GM12878 (cell line): ENCODE measurements at regions not wholly inside any gene's neighbourhood (a gene's known extent, or its start where the extent isn't known, plus 50 kb on each side); places are given as distances from the start of the nearest gene placed in this dataset.

Experiments
- ATAC-seq: fragments of 200-7000 bp; cut with Tn5 transposase; 3 replicates; pipeline ENCODE4 v1.9.1; 2020; ENCODE audit warnings: mild to moderate bottlenecking, moderate library complexity
- BruUV-seq: library from RNA; stranded (reverse); fragments of 400-500 nt; replicated peaks from 2 replicates; lab custom pipeline; 2021; lab: Mats Ljungman, UMichigan
- CTCF ChIA-PET: fragments of 300-600 bp; sonication (Branson Sonifier 250); formaldehyde crosslinking; extraction: SDS; loops from one replicate; lab custom pipeline; 2021; ENCODE audit warnings: inconsistent platforms; lab: Yijun Ruan, JAX
- POLR2A ChIA-PET: fragments of 350-600 bp; formaldehyde crosslinking; extraction: SDS; loops from one replicate; lab custom pipeline; 2021; ENCODE audit warnings: inconsistent platforms; lab: Charles Lee
- RAD21 ChIA-PET: fragments of 300-600 bp; sonication (Branson Sonifier 250); formaldehyde crosslinking; loops from one replicate; lab custom pipeline; 2023; ENCODE audit warnings: antibody characterized with exemption; ENCODE audit not compliant: unreplicated experiment; lab: Charles Lee
- SMC1A ChIA-PET: fragments of 300-600 bp; sonication (Branson Sonifier 250); formaldehyde crosslinking; loops from one replicate; lab custom pipeline; 2023; ENCODE audit not compliant: unreplicated experiment, uncharacterized antibody; lab: Charles Lee
- DNase-seq: peaks from one replicate; pipeline ENCODE4 v3.0.0-alpha.2; 2011; ENCODE audit warnings: low read depth, low spot score
- FAIRE-seq: peaks from 3 replicates; lab custom pipeline; 2011; peaks lifted over from hg19 to GRCh38; lab: Jason Lieb, UNC
- H2AFZ ChIP-seq: 2 replicates; pipeline ENCODE4 v1.6.0; 2011; ENCODE audit warnings: low read depth, low read length, control low read depth; ENCODE audit not compliant: control insufficient read depth
- H3K27ac ChIP-seq: 2 replicates; pipeline ENCODE4 v1.5.1; 2011; ENCODE audit warnings: control low read depth; ENCODE audit not compliant: control insufficient read depth, insufficient read depth
- H3K27me3 ChIP-seq, 2 experiments: replicated peaks in 1 of 2; 2 replicates each; pipeline versions ENCODE4 v1.6.0 to v1.6.1; 2011; ENCODE audit warnings: low read length in 1 of 2; ENCODE audit not compliant: control insufficient read depth in 2 of 2, insufficient read depth in 2 of 2
- H3K36me3 ChIP-seq, 2 experiments: 2 replicates each; pipeline ENCODE4 v1.5.1; 2011; ENCODE audit warnings: low read length in 1 of 2; ENCODE audit not compliant: control insufficient read depth in 2 of 2, insufficient read depth in 2 of 2
- H3K4me1 ChIP-seq: 2 replicates; pipeline ENCODE4 v1.6.1; 2011; ENCODE audit warnings: mild to moderate bottlenecking, low read length, moderate library complexity, mixed read lengths; ENCODE audit not compliant: control insufficient read depth, insufficient read depth
- H3K4me2 ChIP-seq: 2 replicates; pipeline ENCODE4 v1.6.0; 2011; ENCODE audit warnings: control low read depth; ENCODE audit not compliant: control insufficient read depth, insufficient read depth
- H3K4me3 ChIP-seq: fragments of 200-600 bp; sonication (generic); 2 replicates; pipeline ENCODE4 v1.5.1; 2016
- H3K79me2 ChIP-seq: 2 replicates; pipeline ENCODE4 v1.6.0; 2011; ENCODE audit warnings: low read length; ENCODE audit not compliant: control insufficient read depth, insufficient read depth
- H3K9ac ChIP-seq: 2 replicates; pipeline ENCODE4 v1.8.0; 2011; ENCODE audit warnings: low read length, control low read depth, mixed read lengths; ENCODE audit not compliant: control insufficient read depth, insufficient read depth
- H3K9me3 ChIP-seq: replicated peaks from 3 replicates; pipeline ENCODE4 v1.5.1; 2011; ENCODE audit warnings: mild to moderate bottlenecking, low read length; ENCODE audit not compliant: control insufficient read depth, insufficient read depth
- H4K20me1 ChIP-seq: 2 replicates; pipeline ENCODE4 v1.6.0; 2011; ENCODE audit not compliant: control insufficient read depth, insufficient read depth
- BHLHE40 ChIP-seq, 2 experiments: fragments of 450-650 bp in 1 of 2; IDR thresholded peaks; 2 replicates each; pipeline ENCODE4 v1.6.1; 2011 to 2017; ENCODE audit warnings: low read depth in 2 of 2, borderline replicate concordance in 1 of 2, improper control_type of control experiment in 1 of 2, low read length in 1 of 2, mild to moderate bottlenecking in 1 of 2
- EZH2 ChIP-seq: IDR thresholded peaks from 2 replicates; pipeline ENCODE4 v1.6.1; 2012; ENCODE audit warnings: low read depth, mild to moderate bottlenecking, control low read depth, inconsistent platforms, low read length, borderline replicate concordance; ENCODE audit not compliant: control insufficient read depth
- FOXM1 ChIP-seq: IDR thresholded peaks from 2 replicates; pipeline ENCODE4 v1.6.1; 2012; ENCODE audit warnings: low read depth, mild to moderate bottlenecking, inconsistent platforms, low read length, moderate library complexity
- HCFC1 ChIP-seq: fragments of 150-350 bp; IDR thresholded peaks from 2 replicates; pipeline ENCODE4 v1.6.1; 2014; ENCODE audit warnings: low read length
- HSF1 ChIP-seq: fragments of 150-350 bp; IDR thresholded peaks from 2 replicates; pipeline ENCODE4 v1.6.1; 2014; ENCODE audit warnings: mild to moderate bottlenecking, low read depth, low read length
- IRF4 ChIP-seq: IDR thresholded peaks from 2 replicates; pipeline ENCODE4 v1.6.1; 2011; ENCODE audit warnings: low read depth, low read length
- MAX ChIP-seq: IDR thresholded peaks from 2 replicates; pipeline ENCODE4 v1.6.1; 2012; ENCODE audit warnings: low read depth, low read length, improper control_type of control experiment
- NFIC ChIP-seq: IDR thresholded peaks from 2 replicates; pipeline ENCODE4 v1.6.1; 2012; ENCODE audit warnings: low read depth, mild to moderate bottlenecking, inconsistent platforms, low read length, moderate library complexity
- NRF1 ChIP-seq: conservative IDR thresholded peaks from 2 replicates; pipeline ENCODE4 v1.6.1; 2011; ENCODE audit warnings: mild to moderate bottlenecking, low read depth, low read length, improper control_type of control experiment
- SKIL ChIP-seq: fragments of 450-650 bp; IDR thresholded peaks from 2 replicates; pipeline ENCODE4 v1.6.1; 2017; ENCODE audit warnings: mild to moderate bottlenecking, low read depth, inconsistent platforms; ENCODE audit not compliant: poor library complexity, severe bottlenecking
- SMARCA5 ChIP-seq: fragments of 450-650 bp; IDR thresholded peaks from 2 replicates; pipeline ENCODE4 v1.6.1; 2017; ENCODE audit warnings: mild to moderate bottlenecking
- SUZ12 ChIP-seq: fragments of 200-600 bp; sonication (generic); IDR thresholded peaks from one replicate; pipeline ENCODE4 v1.6.1; 2018; ENCODE audit warnings: antibody characterized with exemption, mild to moderate bottlenecking; ENCODE audit not compliant: unreplicated experiment
- TCF12 ChIP-seq: IDR thresholded peaks from 2 replicates; pipeline ENCODE4 v1.6.1; 2011; ENCODE audit warnings: low read depth, mild to moderate bottlenecking, low read length
- ZBTB11 ChIP-seq: fragments of 450-650 bp; formaldehyde crosslinking; IDR thresholded peaks from 2 replicates; pipeline ENCODE4 v1.5.0; 2022; ENCODE audit warnings: mild to moderate bottlenecking, missing genetic modification characterization
- WGBS: methylation state at CpG from one replicate; pipeline ENCODE4 v1.1.6; 2016; ENCODE audit warnings: low lambda C conversion rate; ENCODE audit not compliant: insufficient replicate concordance, insufficient coverage; ENCODE audit errors: missing lambda C conversion rate; 5-methylcytosine and 5-hydroxymethylcytosine counted together
- in situ Hi-C: fragments of 300-500 bp; cut with MboI; formaldehyde crosslinking; loops from 9 replicates; pipeline ENCODE4 v1.14.3; 2018; ENCODE audit warnings: mixed read lengths
- intact Hi-C: fragments of 100-400 bp; cut with micrococcal nuclease; formaldehyde crosslinking; loops from one replicate; pipeline ENCODE4 v1.14.2; 2022; ENCODE audit not compliant: unreplicated experiment

GRCh38 chr17:79216826-79217225, 142.2 kb downstream of the ENGASE start:
- in situ Hi-C loops (no loop called here), intact Hi-C loops (no loop called here)
- Histone ChIP-seq H3K4me2 (no peak overlapping the region), H3K27me3 (peaks cover 3 to 9% of the 10 kb centered on the region in 2 experiments), H3K9me3 (no peaks in the 10 kb centered on the region), H2AFZ (no peak overlapping the region), H3K79me2 (no peaks in the 10 kb centered on the region), H3K27ac (no peak overlapping the region), H3K9ac (no peak overlapping the region), H3K36me3 (no peaks in the 10 kb centered on the region), H3K4me1 (no peaks in the 10 kb centered on the region), H4K20me1 (no peaks in the 10 kb centered on the region), H3K4me3 (no peak overlapping the region)
- 25% methylated on average over 6 of the region's 6 CpGs for WGBS
- ATAC-seq: no peak
- no peak for DNase-seq
- FAIRE-seq: no peak
- ChIA-PET CTCF (interaction anchor here (2.0 kb wide), 1 partner anchor 175 kb away, joined by 5 read pairs; no protein-coding TSS in a partner anchor), POLR2A (no interaction called here), SMC1A (no interaction called here), RAD21 (no interaction called here)
- TF ChIP-seq SMARCA5: no peak
- TF ChIP-seq NRF1: no peak
- TF ChIP-seq TCF12: no peak
- TF ChIP-seq IRF4: no peak
- no peak for TF ChIP-seq EZH2
- TF ChIP-seq HSF1: no peak
- no peak for TF ChIP-seq FOXM1
- no peak for TF ChIP-seq NFIC
- TF ChIP-seq BHLHE40 (IDR thresholded peaks at IDR 0.05; ENCODE audit: borderline replicate concordance in 1 of 2, low read depth in 2 of 2, low read length in 1 of 2): no peak
- no peak for TF ChIP-seq SUZ12
- no peak for TF ChIP-seq ZBTB11 (CRISPR knock-in tag)
- no peak for TF ChIP-seq MAX
- no peak for TF ChIP-seq SKIL
- no peak for TF ChIP-seq HCFC1
- no TSS peak for BruUV-seq
